ENCODE measurements at regions not wholly inside any gene's neighbourhood (a gene's known extent, or its start where the extent isn't known, plus 50 kb on each side); places are given as distances from the start of the nearest gene placed in this dataset.

DNA sequence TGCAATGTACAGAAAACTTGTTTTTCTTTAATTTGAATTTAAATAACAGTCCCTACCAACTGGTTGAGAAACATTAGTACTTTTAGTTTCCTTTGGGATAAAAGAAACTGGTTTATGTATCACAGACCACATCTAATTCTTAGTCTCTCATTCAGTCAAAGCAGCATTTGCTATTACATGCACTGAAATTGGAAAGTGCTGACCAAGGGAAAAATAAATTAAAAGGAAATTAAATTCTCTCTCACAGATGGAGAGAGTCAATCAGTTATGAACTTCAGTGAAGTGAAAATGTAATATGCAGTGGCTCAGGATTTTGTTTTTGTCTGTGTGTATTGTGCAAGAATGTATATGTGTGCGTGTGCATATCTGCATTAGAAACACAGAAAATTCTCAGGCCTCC is 121.7 kb downstream of the TUSC1 start:
- no peaks in the 10 kb centered on the region for H3K36me3 Mint-ChIP-seq (ENCODE audit: low read depth, unreplicated experiment)
- H3K4me1 Mint-ChIP-seq (ENCODE audit: unreplicated experiment): no peaks in the 10 kb centered on the region
- no peaks in the 10 kb centered on the region for H3K27me3 Mint-ChIP-seq (ENCODE audit: unreplicated experiment)
- H3K9me3 Mint-ChIP-seq (ENCODE audit: unreplicated experiment): no peaks in the 10 kb centered on the region
- H3K4me3 Mint-ChIP-seq (ENCODE audit: unreplicated experiment): no peak overlapping the region
- TF ChIP-seq, protein P1, sequence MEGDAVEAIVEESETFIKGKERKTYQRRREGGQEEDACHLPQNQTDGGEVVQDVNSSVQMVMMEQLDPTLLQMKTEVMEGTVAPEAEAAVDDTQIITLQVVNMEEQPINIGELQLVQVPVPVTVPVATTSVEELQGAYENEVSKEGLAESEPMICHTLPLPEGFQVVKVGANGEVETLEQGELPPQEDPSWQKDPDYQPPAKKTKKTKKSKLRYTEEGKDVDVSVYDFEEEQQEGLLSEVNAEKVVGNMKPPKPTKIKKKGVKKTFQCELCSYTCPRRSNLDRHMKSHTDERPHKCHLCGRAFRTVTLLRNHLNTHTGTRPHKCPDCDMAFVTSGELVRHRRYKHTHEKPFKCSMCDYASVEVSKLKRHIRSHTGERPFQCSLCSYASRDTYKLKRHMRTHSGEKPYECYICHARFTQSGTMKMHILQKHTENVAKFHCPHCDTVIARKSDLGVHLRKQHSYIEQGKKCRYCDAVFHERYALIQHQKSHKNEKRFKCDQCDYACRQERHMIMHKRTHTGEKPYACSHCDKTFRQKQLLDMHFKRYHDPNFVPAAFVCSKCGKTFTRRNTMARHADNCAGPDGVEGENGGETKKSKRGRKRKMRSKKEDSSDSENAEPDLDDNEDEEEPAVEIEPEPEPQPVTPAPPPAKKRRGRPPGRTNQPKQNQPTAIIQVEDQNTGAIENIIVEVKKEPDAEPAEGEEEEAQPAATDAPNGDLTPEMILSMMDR (IDR thresholded peaks at IDR 0.05; ENCODE audit: unreplicated experiment): no peak
- no peak for DNase-seq (ENCODE audit: low spot score)
- H3K27ac Mint-ChIP-seq (ENCODE audit: unreplicated experiment): no peak overlapping the region

DNA sequence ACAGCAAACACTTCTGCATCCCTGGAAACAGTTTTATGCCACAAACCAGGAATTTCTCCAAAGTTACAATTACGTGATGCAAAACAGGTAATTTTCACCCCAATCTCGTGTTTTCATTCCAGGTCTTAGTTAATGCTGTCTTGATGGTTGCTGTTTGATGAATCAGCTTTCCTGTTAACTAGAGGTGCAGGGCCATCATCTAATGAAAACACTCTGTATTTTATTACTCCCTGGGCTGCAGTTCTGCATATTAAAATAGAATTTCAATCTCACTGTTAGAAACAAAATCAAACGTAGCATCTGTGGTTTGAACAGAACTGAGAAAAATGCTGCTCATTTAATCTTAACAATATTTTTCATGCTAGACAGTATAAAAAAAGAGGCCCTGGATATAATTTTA is 129.4 kb downstream of the TUSC1 start:
- TF ChIP-seq, protein P1 (IDR thresholded peaks at IDR 0.05; ENCODE audit: unreplicated experiment): no peak
- no peak overlapping the region for H3K4me3 Mint-ChIP-seq (ENCODE audit: unreplicated experiment)
- H3K9me3 Mint-ChIP-seq (ENCODE audit: unreplicated experiment): no peaks in the 10 kb centered on the region
- DNase-seq (ENCODE audit: low spot score): no peak
- no peaks in the 10 kb centered on the region for H3K36me3 Mint-ChIP-seq (ENCODE audit: low read depth, unreplicated experiment)
- no peaks in the 10 kb centered on the region for H3K27me3 Mint-ChIP-seq (ENCODE audit: unreplicated experiment)
- H3K27ac Mint-ChIP-seq (ENCODE audit: unreplicated experiment): no peak overlapping the region
- no peaks in the 10 kb centered on the region for H3K4me1 Mint-ChIP-seq (ENCODE audit: unreplicated experiment)

DNA sequence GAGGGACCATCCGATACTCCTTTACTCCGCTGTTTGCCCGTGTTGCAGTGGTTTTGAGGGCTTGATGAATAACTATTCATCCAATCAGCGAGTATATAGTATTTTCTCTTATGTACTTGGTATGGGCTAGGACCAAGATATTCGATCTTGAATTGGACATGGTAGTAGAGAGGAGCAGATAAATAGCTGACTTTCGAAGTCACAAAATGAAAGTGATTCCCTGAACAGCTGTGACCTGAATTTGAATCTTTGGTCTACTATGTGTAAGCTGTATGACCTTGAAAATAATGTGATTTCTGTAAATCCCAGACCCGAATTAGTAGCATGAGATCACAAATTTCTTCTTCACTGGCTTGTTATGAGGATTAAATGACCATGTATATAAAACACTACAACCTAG is 134.4 kb downstream of the TUSC1 start:
- TF ChIP-seq, protein P1 (IDR thresholded peaks at IDR 0.05; ENCODE audit: unreplicated experiment): no peak
- no peak for DNase-seq (ENCODE audit: low spot score)
- Mint-ChIP-seq H3K27me3 (ENCODE audit: unreplicated experiment) (no peaks in the 10 kb centered on the region), H3K4me3 (ENCODE audit: unreplicated experiment) (no peak overlapping the region), H3K4me1 (ENCODE audit: unreplicated experiment) (no peaks in the 10 kb centered on the region), H3K36me3 (ENCODE audit: low read depth, unreplicated experiment) (no peaks in the 10 kb centered on the region), H3K27ac (ENCODE audit: unreplicated experiment) (no peak overlapping the region), H3K9me3 (ENCODE audit: unreplicated experiment) (no peaks in the 10 kb centered on the region)

DNA sequence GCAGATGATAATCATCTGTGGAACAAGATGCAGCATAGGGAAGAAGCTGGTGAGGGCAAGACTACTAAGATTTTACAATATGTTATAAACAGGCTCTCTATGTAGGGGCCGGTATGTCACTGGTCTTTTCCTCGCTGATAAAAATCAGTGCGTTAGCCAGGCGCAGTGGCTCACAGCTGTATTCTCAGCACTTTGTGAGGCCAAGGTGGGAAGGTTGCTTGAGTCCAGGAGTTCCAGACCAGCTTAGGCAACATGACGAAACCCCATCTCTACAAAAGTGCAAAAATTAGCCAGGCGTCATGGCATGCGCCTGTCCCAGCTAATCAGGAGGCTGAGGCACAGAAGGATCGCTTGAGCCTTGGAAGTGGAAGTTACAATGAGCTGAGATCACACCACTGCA is 135.9 kb downstream of the TUSC1 start:
- TF ChIP-seq, protein P1 (IDR thresholded peaks at IDR 0.05; ENCODE audit: unreplicated experiment): no peak
- Mint-ChIP-seq H3K4me3 (ENCODE audit: unreplicated experiment) (no peak overlapping the region), H3K27ac (ENCODE audit: unreplicated experiment) (no peak overlapping the region), H3K9me3 (ENCODE audit: unreplicated experiment) (no peaks in the 10 kb centered on the region), H3K4me1 (ENCODE audit: unreplicated experiment) (no peaks in the 10 kb centered on the region), H3K27me3 (ENCODE audit: unreplicated experiment) (no peaks in the 10 kb centered on the region), H3K36me3 (ENCODE audit: low read depth, unreplicated experiment) (no peaks in the 10 kb centered on the region)
- DNase-seq (ENCODE audit: low spot score): no peak

DNA sequence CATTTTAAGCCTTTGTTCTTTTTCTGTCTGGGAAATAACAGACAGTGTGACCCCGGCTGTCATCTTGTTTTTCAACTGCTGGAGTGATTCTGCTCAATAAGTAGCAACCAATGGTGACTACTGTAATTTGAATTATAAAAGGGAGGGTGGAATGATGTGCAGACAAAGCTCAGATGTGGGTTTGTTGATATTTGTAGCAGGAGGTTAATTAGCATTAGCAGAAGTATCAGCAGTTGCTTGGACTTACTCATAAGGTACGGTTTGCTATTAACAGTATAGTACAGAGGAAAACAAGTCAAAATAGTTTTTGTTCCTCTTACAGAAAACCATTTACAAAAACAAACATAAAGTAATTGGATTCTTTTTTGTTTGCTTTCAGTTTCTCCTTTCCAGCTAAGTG is 140.4 kb downstream of the TUSC1 start:
- Mint-ChIP-seq H3K27ac (ENCODE audit: unreplicated experiment) (no peak overlapping the region), H3K4me3 (ENCODE audit: unreplicated experiment) (no peak overlapping the region), H3K4me1 (ENCODE audit: unreplicated experiment) (no peaks in the 10 kb centered on the region), H3K27me3 (ENCODE audit: unreplicated experiment) (no peaks in the 10 kb centered on the region), H3K9me3 (ENCODE audit: unreplicated experiment) (no peaks in the 10 kb centered on the region), H3K36me3 (ENCODE audit: low read depth, unreplicated experiment) (no peaks in the 10 kb centered on the region)
- TF ChIP-seq, protein P1 (IDR thresholded peaks at IDR 0.05; ENCODE audit: unreplicated experiment): no peak
- no peak for DNase-seq (ENCODE audit: low spot score)
